ENCODE measurements at regions not wholly inside any gene's neighbourhood (a gene's known extent, or its start where the extent isn't known, plus 50 kb on each side); places are given as distances from the start of the nearest gene placed in this dataset.

- peak in 1 of 4 donors; percentile 84 for ATAC-seq
These were observed 413.0 kb downstream of the OMA1 start for GRCh38 chr1:58133562-58133961.

GRCh38 chr1:58123051-58123450 is 423.5 kb downstream of the OMA1 start:
- H3K27ac ChIP-seq, result no peak overlapping the region
- DNase-seq (no peak), ATAC-seq (no peak)
- intact Hi-C loops (cut with DNase I), result no loop called here
- H3K9me3 ChIP-seq, result no peaks in the 10 kb centered on the region
- TF ChIP-seq CTCF (IDR thresholded peaks at IDR 0.05), result no peak
- no peak for TF ChIP-seq POLR2A (IDR thresholded peaks at IDR 0.05)
- no peaks in the 10 kb centered on the region for H3K4me1 ChIP-seq
- whole genome bisulfite sequencing (ENCODE audit: insufficient coverage, low coverage, low lambda C conversion rate, missing lambda C conversion rate), result 82% methylated on average over 2 of the region's 2 CpGs
- no peaks in the 10 kb centered on the region for H3K36me3 ChIP-seq
- no peak overlapping the region for H3K4me3 ChIP-seq
- no peaks in the 10 kb centered on the region for H3K27me3 ChIP-seq

More at GRCh38 chr1:58133562-58133961, 413.0 kb downstream of the OMA1 start:
- Histone ChIP-seq H3K27ac (no peak overlapping the region), H3K27me3 (no peaks in the 10 kb centered on the region), H3K4me1 (peaks cover 0 to 10% (median 4%) of the 10 kb centered on the region in 4 donors), H3K36me3 (no peaks in the 10 kb centered on the region), H3K4me3 (no peak overlapping the region), H3K9me3 (no peaks in the 10 kb centered on the region)
- intact Hi-C loops (cut with DNase I), result no loop called here
- no peak for DNase-seq
- TF ChIP-seq POLR2A (IDR thresholded peaks at IDR 0.05) (no peak), CTCF (IDR thresholded peaks at IDR 0.05) (no peak)

- 69% methylated on average over 2 of the region's 2 CpGs for WGBS (ENCODE audit: insufficient coverage, low coverage, low lambda C conversion rate, missing lambda C conversion rate)
- H3K36me3 ChIP-seq, result no peaks in the 10 kb centered on the region
- DNase-seq (no peak), ATAC-seq (no peak)
- TF ChIP-seq CTCF (IDR thresholded peaks at IDR 0.05) (no peak), POLR2A (IDR thresholded peaks at IDR 0.05) (no peak)
- no peak overlapping the region for H3K4me3 ChIP-seq
- H3K9me3 ChIP-seq, result no peaks in the 10 kb centered on the region
- H3K27ac ChIP-seq, result no peak overlapping the region
- intact Hi-C loops (cut with DNase I), result no loop called here
- H3K4me1 ChIP-seq, result no peaks in the 10 kb centered on the region
- no peaks in the 10 kb centered on the region for H3K27me3 ChIP-seq
These were observed 426.6 kb downstream of the OMA1 start for GRCh38 chr1:58119971-58120370.

GRCh38 chr1:58116284-58116683 is 430.2 kb downstream of the OMA1 start:
- intact Hi-C loops (cut with DNase I), result no loop called here
- no peak for TF ChIP-seq CTCF (IDR thresholded peaks at IDR 0.05)
- no peak for TF ChIP-seq POLR2A (IDR thresholded peaks at IDR 0.05)

GRCh38 chr1:58109646-58110200 is 436.8 kb downstream of the OMA1 start:
- Histone ChIP-seq H3K27ac (no peak overlapping the region), H3K27me3 (no peaks in the 10 kb centered on the region), H3K4me3 (no peak overlapping the region), H3K4me1 (no peaks in the 10 kb centered on the region), H3K36me3 (no peaks in the 10 kb centered on the region), H3K9me3 (no peaks in the 10 kb centered on the region)
- ATAC-seq (no peak), DNase-seq (no peak)
- 88% methylated on average over 2 of the region's 2 CpGs for WGBS (ENCODE audit: insufficient coverage, low coverage, low lambda C conversion rate, missing lambda C conversion rate)
- no peak for TF ChIP-seq POLR2A (IDR thresholded peaks at IDR 0.05)
- no peak for TF ChIP-seq CTCF (IDR thresholded peaks at IDR 0.05)
- intact Hi-C loops (cut with DNase I), result no loop called here

More at GRCh38 chr1:58116284-58116683, 430.2 kb downstream of the OMA1 start:
- Histone ChIP-seq H3K27ac (no peak overlapping the region), H3K9me3 (no peaks in the 10 kb centered on the region), H3K36me3 (no peaks in the 10 kb centered on the region), H3K4me1 (no peaks in the 10 kb centered on the region), H3K27me3 (no peaks in the 10 kb centered on the region), H3K4me3 (no peak overlapping the region)
- ATAC-seq (no peak), DNase-seq (no peak)
